A549 (cell line): ENCODE measurements at regions not wholly inside any gene's neighbourhood (a gene's known extent, or its start where the extent isn't known, plus 50 kb on each side); places are given as distances from the start of the nearest gene placed in this dataset.

ENCODE experiments used
- ATAC-seq, 2 experiments: fragments of 200-7000 bp in 1 of 2; fragments of >200 bp in 1 of 2; cut with Nextera tagmentation in 1 of 2; cut with Tn5 transposase in 1 of 2; 3 replicates each; pipeline versions ENCODE4 v1.8.0 to v1.9.1; 2018 to 2020; ENCODE audit warnings: mild to moderate bottlenecking in 1 of 2, moderate library complexity in 1 of 2
- CTCF ChIA-PET: fragments of 300-600 bp; sonication (Branson Sonifier 250); formaldehyde crosslinking; extraction: SDS; loops from one replicate; lab custom pipeline; 2021; ENCODE audit warnings: antibody characterized with exemption, inconsistent platforms; lab: Yijun Ruan, JAX
- POLR2A ChIA-PET: fragments of 350-600 bp; formaldehyde crosslinking; extraction: SDS; loops from one replicate; lab custom pipeline; 2021; ENCODE audit warnings: antibody characterized with exemption, inconsistent platforms; lab: Yijun Ruan, JAX
- DNase-seq, 2 experiments: peaks; one replicate each; pipeline versions ENCODE4 v3.0.0 to v3.0.0-alpha.2; 2011 to 2016; ENCODE audit warnings: low read depth in 1 of 2, low spot score in 1 of 2
- FAIRE-seq: peaks from 2 replicates; lab custom pipeline; 2011; peaks lifted over from hg19 to GRCh38; lab: Jason Lieb, UNC
- H3K27ac ChIP-seq, 2 experiments: fragments of >200 bp; sonication (Bioruptor Twin); formaldehyde crosslinking; 3 replicates each; pipeline ENCODE4 v1.5.1; 2016 to 2017
- H3K4me1 ChIP-seq: fragments of >200 bp; sonication (Bioruptor Twin); formaldehyde crosslinking; 3 replicates; pipeline ENCODE4 v1.6.1; 2016
- H3K4me2 ChIP-seq: fragments of >200 bp; sonication (Bioruptor Twin); formaldehyde crosslinking; 3 replicates; pipeline ENCODE4 v1.6.1; 2016
- H3K4me3 ChIP-seq: fragments of >200 bp; sonication (Bioruptor Twin); formaldehyde crosslinking; 3 replicates; pipeline ENCODE4 v1.5.1; 2016
- H3K9me3 ChIP-seq: fragments of >200 bp; sonication (Bioruptor Twin); formaldehyde crosslinking; 3 replicates; pipeline ENCODE4 v1.6.1; 2016
- CBX8 ChIP-seq: fragments of 200-600 bp; sonication (generic); IDR thresholded peaks from 2 replicates; pipeline ENCODE4 v1.6.1; 2016
- EHF ChIP-seq: fragments of 250-450 bp; sonication (Bioruptor Pico); IDR thresholded peaks from 2 replicates; pipeline ENCODE4 v1.5.0; 2020; ENCODE audit warnings: mild to moderate bottlenecking
- EP300 ChIP-seq, 2 experiments: fragments of >200 bp; sonication (Bioruptor Twin); formaldehyde crosslinking; IDR thresholded peaks; 2 replicates in 1 of 2; 3 replicates in 1 of 2; pipeline ENCODE4 v1.6.1; 2016 to 2017
- FOXS1 ChIP-seq: fragments of 250-450 bp; sonication (Bioruptor Pico); IDR thresholded peaks from 2 replicates; pipeline ENCODE4 v1.5.0; 2020; ENCODE audit warnings: mild to moderate bottlenecking, moderate library complexity
- HMGXB4 ChIP-seq: fragments of 250-450 bp; sonication (Bioruptor Pico); IDR thresholded peaks from 2 replicates; pipeline ENCODE4 v1.5.0; 2021; ENCODE audit warnings: mild to moderate bottlenecking, moderate library complexity, borderline replicate concordance
- HOXB13 ChIP-seq: fragments of 250-450 bp; sonication (Bioruptor Pico); IDR thresholded peaks from 2 replicates; pipeline ENCODE4 v1.5.0; 2020; ENCODE audit warnings: low read depth, mild to moderate bottlenecking, moderate library complexity
- JUN ChIP-seq, 2 experiments: fragments of >200 bp; sonication (Bioruptor Twin); formaldehyde crosslinking; IDR thresholded peaks; 2 replicates in 1 of 2; 3 replicates in 1 of 2; pipeline ENCODE4 v1.6.1; 2016 to 2017
- JUNB ChIP-seq: fragments of >200 bp; sonication (Bioruptor Twin); formaldehyde crosslinking; IDR thresholded peaks from 2 replicates; pipeline ENCODE4 v1.6.1; 2016
- KDM1A ChIP-seq: fragments of 200-600 bp; sonication (generic); IDR thresholded peaks from 2 replicates; pipeline ENCODE4 v1.6.1; 2016; ENCODE audit warnings: low read depth, mild to moderate bottlenecking
- MAX ChIP-seq: IDR thresholded peaks from 2 replicates; pipeline ENCODE4 v1.6.1; 2012
- NFE2L2 ChIP-seq: fragments of 150-350 bp; conservative IDR thresholded peaks from 2 replicates; pipeline ENCODE4 v1.6.1; 2014; ENCODE audit warnings: low read length
- PBX3 ChIP-seq: IDR thresholded peaks from 2 replicates; pipeline ENCODE4 v1.6.1; 2012
- PHF8 ChIP-seq: fragments of 200-600 bp; sonication (generic); IDR thresholded peaks from 2 replicates; pipeline ENCODE4 v1.6.1; 2016; ENCODE audit warnings: low read depth, mild to moderate bottlenecking, antibody characterized with exemption, moderate library complexity, borderline replicate concordance
- POLR2AphosphoS2 ChIP-seq: conservative IDR thresholded peaks from 2 replicates; pipeline ENCODE4 v1.6.1; 2012; ENCODE audit warnings: low read length, improper control_type of control experiment, inconsistent platforms
- RAD21 ChIP-seq, 2 experiments: fragments of >200 bp in 1 of 2; sonication (Bioruptor Twin) in 1 of 2; formaldehyde crosslinking in 1 of 2; IDR thresholded peaks in 1 of 2; conservative IDR thresholded peaks in 1 of 2; 2 replicates in 1 of 2; 3 replicates in 1 of 2; pipeline ENCODE4 v1.6.1; 2012 to 2018; ENCODE audit warnings: inconsistent platforms in 1 of 2
- SREBF2 ChIP-seq: fragments of 450-650 bp; IDR thresholded peaks from 2 replicates; pipeline ENCODE4 v1.6.1; 2014; ENCODE audit warnings: mild to moderate bottlenecking, moderate library complexity
- USF2 ChIP-seq: fragments of 450-650 bp; IDR thresholded peaks from 2 replicates; pipeline ENCODE4 v1.6.1; 2014; ENCODE audit warnings: antibody characterized with exemption
- ZFP36 ChIP-seq: fragments of 450-650 bp; IDR thresholded peaks from 2 replicates; pipeline ENCODE4 v1.6.1; 2014; ENCODE audit warnings: borderline replicate concordance; ENCODE audit not compliant: partially characterized antibody
- ZNF302 ChIP-seq: fragments of 250-450 bp; sonication (Bioruptor Pico); IDR thresholded peaks from 2 replicates; pipeline ENCODE4 v1.9.0; 2021; ENCODE audit warnings: inconsistent platforms, mild to moderate bottlenecking, moderate library complexity
- WGBS: methylation state at CpG from one replicate; pipeline ENCODE4 v1.1.6; 2017; ENCODE audit errors: missing lambda C conversion rate; 5-methylcytosine and 5-hydroxymethylcytosine counted together
- TF ChIP-seq, protein P1 (sequence below): fragments of 150-350 bp; IDR thresholded peaks from 2 replicates; pipeline ENCODE4 v1.6.1; 2014; ENCODE audit warnings: low read depth, mild to moderate bottlenecking, low read length
- TF ChIP-seq, protein P2 (sequence below): fragments of 250-450 bp; sonication (Bioruptor Pico); IDR thresholded peaks from 2 replicates; pipeline ENCODE4 v1.5.0; 2020; ENCODE audit warnings: low read depth, mild to moderate bottlenecking, moderate library complexity

DNA sequence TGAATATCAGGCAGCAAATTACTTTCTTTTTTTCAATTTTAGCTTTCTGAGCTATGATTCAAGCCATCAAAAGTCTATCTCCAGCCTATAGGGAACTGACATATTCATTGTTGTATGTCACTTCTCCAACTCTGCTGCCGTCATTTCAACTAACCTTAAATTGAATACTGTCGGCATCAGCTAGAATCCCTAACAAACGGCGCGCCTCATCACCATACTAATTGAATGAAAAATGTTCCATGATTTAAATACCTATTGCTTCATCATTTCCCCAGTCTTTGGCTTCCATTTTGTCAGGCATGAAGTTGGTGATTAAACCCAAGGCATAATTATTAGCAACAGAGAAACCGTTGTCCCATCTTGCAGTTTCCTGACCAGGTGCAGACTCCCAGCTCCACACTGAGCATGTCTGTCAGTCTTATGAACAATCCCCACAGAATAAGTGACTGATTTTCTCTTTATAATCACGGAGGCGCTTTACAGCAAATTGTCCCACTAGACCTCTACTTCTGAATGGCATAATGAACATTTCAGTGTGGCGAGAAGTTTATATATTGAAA is 83.5 kb upstream of the NPY start:
- TF ChIP-seq ZNF302 (no peak), KDM1A (no peak), EHF (CRISPR knock-in tag) (no peak), CBX8 (no peak), MAX (no peak), ZFP36 (no peak), JUNB (no peak), PBX3 (no peak), FOXS1 (CRISPR knock-in tag) (no peak), EP300 (IDR thresholded peaks at IDR 0.05) (no peak), RAD21 (conservative IDR thresholded peaks at IDR 0.05 in 1 of 2, IDR thresholded peaks at IDR 0.05 in 1 of 2) (no peak), NFE2L2 (no peak)
- TF ChIP-seq, protein P1, sequence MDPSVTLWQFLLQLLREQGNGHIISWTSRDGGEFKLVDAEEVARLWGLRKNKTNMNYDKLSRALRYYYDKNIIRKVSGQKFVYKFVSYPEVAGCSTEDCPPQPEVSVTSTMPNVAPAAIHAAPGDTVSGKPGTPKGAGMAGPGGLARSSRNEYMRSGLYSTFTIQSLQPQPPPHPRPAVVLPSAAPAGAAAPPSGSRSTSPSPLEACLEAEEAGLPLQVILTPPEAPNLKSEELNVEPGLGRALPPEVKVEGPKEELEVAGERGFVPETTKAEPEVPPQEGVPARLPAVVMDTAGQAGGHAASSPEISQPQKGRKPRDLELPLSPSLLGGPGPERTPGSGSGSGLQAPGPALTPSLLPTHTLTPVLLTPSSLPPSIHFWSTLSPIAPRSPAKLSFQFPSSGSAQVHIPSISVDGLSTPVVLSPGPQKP = no peak
- no peak for DNase-seq
- ATAC-seq = no peak
- Histone ChIP-seq H3K4me1 (no peaks in the 10 kb centered on the region), H3K9me3 (no peaks in the 10 kb centered on the region), H3K4me3 (no peak overlapping the region), H3K27ac (no peak overlapping the region), H3K4me2 (no peak overlapping the region)
- CTCF ChIA-PET = interaction anchor here (0.9 kb wide), 1 partner anchor 9 kb away, joined by 3 read pairs; no protein-coding TSS in a partner anchor
- POLR2A ChIA-PET = no interaction called here
- 53% methylated on average over 9 of the region's 9 CpGs for WGBS
- FAIRE-seq = no peak

DNA sequence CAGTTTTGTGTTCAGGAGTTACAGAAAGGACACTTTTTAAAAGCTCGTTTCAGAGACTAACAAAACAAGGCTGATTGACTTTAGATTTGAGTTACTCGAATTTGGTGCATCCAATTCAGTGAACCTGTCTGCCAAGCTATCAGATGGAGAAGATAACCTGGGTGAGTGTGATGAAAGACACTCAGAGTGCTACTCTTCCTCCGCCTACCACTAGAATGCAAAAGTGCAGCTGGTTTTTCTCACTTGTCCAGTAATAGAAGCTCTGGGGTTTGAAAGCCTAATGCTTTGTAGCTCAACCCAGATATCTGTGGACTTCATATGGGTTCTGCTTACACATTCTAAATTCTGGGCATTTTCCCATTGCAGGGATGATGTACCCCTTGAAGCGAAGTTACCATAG is 82.8 kb upstream of the NPY start:
- CTCF ChIA-PET = interaction anchor here (1.1 kb wide), 1 partner anchor 897 kb away, joined by 3 read pairs; no protein-coding TSS in a partner anchor

More for the DNA sequence above, 82.8 kb upstream of the NPY start:
- WGBS = 23% methylated on average over 4 of the region's 4 CpGs
- no peak for TF ChIP-seq KDM1A
- no peak for TF ChIP-seq HMGXB4 (CRISPR knock-in tag)
- TF ChIP-seq POLR2AphosphoS2 = no peak
- no peak for TF ChIP-seq JUN (IDR thresholded peaks at IDR 0.05)
- no peak for TF ChIP-seq USF2
- no peak for TF ChIP-seq HOXB13 (CRISPR knock-in tag)
- no peak for TF ChIP-seq PHF8
- no peak for TF ChIP-seq MAX
- no peak for TF ChIP-seq SREBF2
- TF ChIP-seq, protein P2, sequence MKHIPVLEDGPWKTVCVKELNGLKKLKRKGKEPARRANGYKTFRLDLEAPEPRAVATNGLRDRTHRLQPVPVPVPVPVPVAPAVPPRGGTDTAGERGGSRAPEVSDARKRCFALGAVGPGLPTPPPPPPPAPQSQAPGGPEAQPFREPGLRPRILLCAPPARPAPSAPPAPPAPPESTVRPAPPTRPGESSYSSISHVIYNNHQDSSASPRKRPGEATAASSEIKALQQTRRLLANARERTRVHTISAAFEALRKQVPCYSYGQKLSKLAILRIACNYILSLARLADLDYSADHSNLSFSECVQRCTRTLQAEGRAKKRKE (CRISPR knock-in tag) = no peak
- FAIRE-seq = no peak
- H3K27ac ChIP-seq = no peak overlapping the region
- no peak for DNase-seq
- H3K4me3 ChIP-seq = no peak overlapping the region
- no peak for ATAC-seq
- no peaks in the 10 kb centered on the region for H3K9me3 ChIP-seq
- no peaks in the 10 kb centered on the region for H3K4me1 ChIP-seq
- POLR2A ChIA-PET = no interaction called here
- no peak overlapping the region for H3K4me2 ChIP-seq
